ENCODE measurements at regions not wholly inside any gene's neighbourhood (a gene's known extent, or its start where the extent isn't known, plus 50 kb on each side); places are given as distances from the start of the nearest gene placed in this dataset.
"Not testable (repeated sequence)": the region's sequence is repeated elsewhere in the genome, so short reads cannot be mapped to it uniquely, and the experiment has no call there.

DNA sequence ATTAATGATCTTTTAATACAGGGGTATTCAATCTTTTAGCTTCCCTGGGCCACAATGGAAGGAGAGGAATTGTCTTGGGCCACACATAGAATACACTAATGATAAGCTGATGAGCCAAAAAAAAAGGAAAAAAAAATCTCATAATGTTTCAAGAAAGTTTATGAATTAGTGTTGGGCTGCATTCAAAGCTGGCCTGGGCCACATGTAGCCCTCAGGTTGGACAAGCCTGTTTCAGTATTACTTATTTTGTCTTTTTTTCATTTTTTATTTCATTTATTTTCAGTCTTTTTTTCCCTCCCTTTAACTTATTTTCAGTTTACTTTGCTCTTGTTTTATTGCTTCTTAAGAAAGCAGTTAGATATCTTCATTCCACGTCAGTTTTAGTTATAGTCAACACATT, 2171.8 kb upstream of the DEFB115 start:
- TF ChIP-seq, protein P1, sequence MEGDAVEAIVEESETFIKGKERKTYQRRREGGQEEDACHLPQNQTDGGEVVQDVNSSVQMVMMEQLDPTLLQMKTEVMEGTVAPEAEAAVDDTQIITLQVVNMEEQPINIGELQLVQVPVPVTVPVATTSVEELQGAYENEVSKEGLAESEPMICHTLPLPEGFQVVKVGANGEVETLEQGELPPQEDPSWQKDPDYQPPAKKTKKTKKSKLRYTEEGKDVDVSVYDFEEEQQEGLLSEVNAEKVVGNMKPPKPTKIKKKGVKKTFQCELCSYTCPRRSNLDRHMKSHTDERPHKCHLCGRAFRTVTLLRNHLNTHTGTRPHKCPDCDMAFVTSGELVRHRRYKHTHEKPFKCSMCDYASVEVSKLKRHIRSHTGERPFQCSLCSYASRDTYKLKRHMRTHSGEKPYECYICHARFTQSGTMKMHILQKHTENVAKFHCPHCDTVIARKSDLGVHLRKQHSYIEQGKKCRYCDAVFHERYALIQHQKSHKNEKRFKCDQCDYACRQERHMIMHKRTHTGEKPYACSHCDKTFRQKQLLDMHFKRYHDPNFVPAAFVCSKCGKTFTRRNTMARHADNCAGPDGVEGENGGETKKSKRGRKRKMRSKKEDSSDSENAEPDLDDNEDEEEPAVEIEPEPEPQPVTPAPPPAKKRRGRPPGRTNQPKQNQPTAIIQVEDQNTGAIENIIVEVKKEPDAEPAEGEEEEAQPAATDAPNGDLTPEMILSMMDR (IDR thresholded peaks at IDR 0.05; ENCODE audit: insufficient read depth, low read length, severe bottlenecking): no peak
- no peak for DNase-seq (ENCODE audit: low read depth)
- Histone ChIP-seq H3K4me3 (ENCODE audit: low read depth, low read length) (no peak overlapping the region), H3K36me3 (ENCODE audit: control insufficient read depth, insufficient read depth, low read length) (no peaks in the 10 kb centered on the region), H3K27me3 (ENCODE audit: control insufficient read depth, insufficient read depth, low read length) (no peaks in the 10 kb centered on the region)
- no peak for FAIRE-seq

DNA sequence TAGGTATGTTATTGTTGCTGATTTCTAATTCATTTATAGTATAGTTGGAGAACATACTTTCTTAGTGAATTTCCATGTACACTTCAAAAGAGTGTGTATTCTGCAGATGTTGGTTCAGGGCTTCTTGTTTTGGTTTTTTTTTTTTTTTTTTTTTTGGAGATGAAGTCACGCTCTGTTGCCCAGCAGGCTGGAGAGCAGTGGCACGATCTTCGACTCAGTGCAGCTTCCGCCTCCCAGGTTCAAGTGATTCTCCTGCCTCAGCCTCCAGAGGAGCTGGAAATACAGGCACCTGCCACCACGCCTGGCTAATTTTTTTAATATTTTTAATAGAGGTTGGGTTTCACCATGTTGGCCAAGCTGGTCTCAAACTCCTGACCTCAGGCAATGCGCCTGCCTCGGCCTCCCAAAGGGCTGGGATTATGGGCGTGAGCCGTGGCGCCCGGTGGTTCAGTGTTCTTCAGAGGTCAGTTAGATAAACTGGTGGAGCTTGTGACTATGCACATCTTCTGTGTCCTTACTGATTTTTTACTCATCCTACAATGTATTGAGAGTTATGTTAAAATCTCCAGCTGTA, 2171.2 kb upstream of the DEFB115 start:
- FAIRE-seq; DNase-seq (ENCODE audit: low read depth); H3K4me3 ChIP-seq (ENCODE audit: low read depth, low read length); H3K27me3 ChIP-seq (ENCODE audit: control insufficient read depth, insufficient read depth, low read length); H3K36me3 ChIP-seq (ENCODE audit: control insufficient read depth, insufficient read depth, low read length): not testable (repeated sequence)

DNA sequence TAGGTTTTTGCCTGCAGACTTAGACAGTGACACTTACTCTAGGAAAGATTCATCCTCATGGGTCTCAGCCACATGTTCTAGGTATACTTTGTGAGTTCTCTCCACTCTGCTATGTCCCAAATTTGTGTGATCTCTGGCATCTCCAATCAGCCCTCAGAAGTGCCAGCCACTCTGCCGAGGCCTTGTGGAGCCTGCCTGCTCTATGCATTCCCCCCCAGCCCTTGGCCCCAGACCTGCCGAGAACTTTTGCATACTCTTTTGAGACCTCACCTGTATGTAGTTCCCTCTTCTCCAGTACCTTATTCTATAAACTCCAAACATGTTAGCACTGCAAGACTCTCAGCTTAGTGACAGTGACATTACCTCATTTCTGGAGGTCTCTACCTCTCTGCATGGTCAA, 2170.5 kb upstream of the DEFB115 start:
- Histone ChIP-seq H3K4me3 (ENCODE audit: low read depth, low read length) (no peak overlapping the region), H3K27me3 (ENCODE audit: control insufficient read depth, insufficient read depth, low read length) (no peaks in the 10 kb centered on the region), H3K36me3 (ENCODE audit: control insufficient read depth, insufficient read depth, low read length) (no peaks in the 10 kb centered on the region)
- TF ChIP-seq, protein P1 (IDR thresholded peaks at IDR 0.05; ENCODE audit: insufficient read depth, low read length, severe bottlenecking): no peak
- DNase-seq (ENCODE audit: low read depth) (no peak), FAIRE-seq (no peak)

DNA sequence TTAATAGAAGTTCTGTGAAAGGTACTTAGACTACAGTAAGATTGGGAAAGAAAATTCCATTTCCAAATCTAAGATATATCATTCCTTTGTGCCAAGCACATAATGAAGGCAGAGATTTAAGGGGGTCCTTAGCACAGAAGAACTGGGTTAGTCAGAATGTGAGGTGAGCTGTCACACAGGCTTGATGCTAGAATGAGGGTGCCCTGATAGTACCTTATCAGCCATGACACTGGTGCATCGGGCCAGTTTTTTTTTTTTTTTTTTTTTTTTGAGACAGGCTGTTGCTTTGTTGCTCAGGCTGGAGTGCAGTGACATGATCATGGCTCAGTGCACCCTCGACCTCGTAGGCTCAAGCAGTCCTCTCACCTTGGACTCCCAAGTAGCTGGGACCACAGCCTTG, 2169.6 kb upstream of the DEFB115 start:
- FAIRE-seq; H3K36me3 ChIP-seq (ENCODE audit: control insufficient read depth, insufficient read depth, low read length); H3K4me3 ChIP-seq (ENCODE audit: low read depth, low read length): not testable (repeated sequence)

DNA sequence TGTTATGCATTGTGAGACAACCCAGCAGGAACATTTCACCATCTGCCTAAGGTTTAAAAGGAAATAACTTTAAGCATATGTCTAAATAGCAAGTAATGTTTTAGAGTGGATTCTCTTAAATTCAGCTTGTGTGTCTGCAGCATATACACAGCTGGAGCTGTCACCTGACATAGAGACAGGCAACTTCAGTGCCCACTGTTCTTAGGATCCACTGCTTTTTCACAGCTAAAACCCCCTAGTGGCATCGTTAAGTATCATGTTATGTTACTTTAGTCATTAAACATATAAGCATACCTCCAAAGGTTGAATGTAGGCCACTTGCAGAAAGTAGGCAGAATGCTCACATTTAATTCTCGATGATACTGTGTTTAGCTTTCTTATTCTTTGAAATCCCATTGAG, 2169.0 kb upstream of the DEFB115 start:
- not testable (repeated sequence) for H3K27me3 ChIP-seq (ENCODE audit: control insufficient read depth, insufficient read depth, low read length); FAIRE-seq; H3K4me3 ChIP-seq (ENCODE audit: low read depth, low read length); H3K36me3 ChIP-seq (ENCODE audit: control insufficient read depth, insufficient read depth, low read length); DNase-seq (ENCODE audit: low read depth)

More for the DNA sequence above, 2169.6 kb upstream of the DEFB115 start:
- DNase-seq (ENCODE audit: low read depth); H3K27me3 ChIP-seq (ENCODE audit: control insufficient read depth, insufficient read depth, low read length): not testable (repeated sequence)

DNA sequence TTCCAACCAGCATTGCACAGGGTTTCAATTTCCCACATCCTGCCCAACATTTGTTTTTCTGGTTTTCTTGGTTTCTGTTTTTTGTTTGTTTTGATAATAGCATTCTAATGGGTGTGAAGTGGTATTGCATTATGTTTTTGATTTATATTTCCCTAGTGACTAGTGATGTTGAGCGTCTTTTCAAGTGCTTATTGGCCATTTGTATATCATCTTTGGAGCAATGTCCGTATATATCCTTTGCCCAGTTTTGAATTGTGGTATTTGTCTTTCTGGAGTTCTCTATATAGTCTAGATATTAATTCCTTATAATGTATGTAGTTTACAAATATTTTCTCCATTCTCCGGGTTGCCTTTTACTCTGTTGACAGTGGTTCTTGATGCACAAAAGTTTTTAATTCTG, 2168.1 kb upstream of the DEFB115 start:
- H3K36me3 ChIP-seq (ENCODE audit: control insufficient read depth, insufficient read depth, low read length); DNase-seq (ENCODE audit: low read depth); FAIRE-seq: not testable (repeated sequence)

DNA sequence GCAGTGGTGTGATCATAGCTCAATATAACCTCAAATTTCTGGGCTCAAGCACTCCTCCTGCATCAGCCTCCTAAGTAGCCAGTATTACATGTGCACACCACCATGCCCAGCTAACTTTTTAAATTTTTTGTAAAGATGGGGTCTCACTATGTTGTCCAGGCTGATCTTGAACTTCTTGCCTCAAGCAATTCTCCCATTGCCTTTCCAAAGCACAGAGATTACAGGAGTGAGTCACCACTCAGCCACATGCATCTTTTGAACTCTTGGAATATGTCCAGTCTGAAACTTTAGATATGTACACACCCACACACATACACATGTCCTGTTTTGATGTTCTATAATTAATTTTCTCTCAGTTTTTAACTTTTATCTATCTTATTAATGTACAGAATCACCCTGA, 2163.5 kb upstream of the DEFB115 start:
- not testable (repeated sequence) for H3K27me3 ChIP-seq (ENCODE audit: control insufficient read depth, insufficient read depth, low read length); DNase-seq (ENCODE audit: low read depth); FAIRE-seq; H3K4me3 ChIP-seq (ENCODE audit: low read depth, low read length); H3K36me3 ChIP-seq (ENCODE audit: control insufficient read depth, insufficient read depth, low read length)

More for the DNA sequence above, 2168.1 kb upstream of the DEFB115 start:
- not testable (repeated sequence) for H3K4me3 ChIP-seq (ENCODE audit: low read depth, low read length); H3K27me3 ChIP-seq (ENCODE audit: control insufficient read depth, insufficient read depth, low read length)

DNA sequence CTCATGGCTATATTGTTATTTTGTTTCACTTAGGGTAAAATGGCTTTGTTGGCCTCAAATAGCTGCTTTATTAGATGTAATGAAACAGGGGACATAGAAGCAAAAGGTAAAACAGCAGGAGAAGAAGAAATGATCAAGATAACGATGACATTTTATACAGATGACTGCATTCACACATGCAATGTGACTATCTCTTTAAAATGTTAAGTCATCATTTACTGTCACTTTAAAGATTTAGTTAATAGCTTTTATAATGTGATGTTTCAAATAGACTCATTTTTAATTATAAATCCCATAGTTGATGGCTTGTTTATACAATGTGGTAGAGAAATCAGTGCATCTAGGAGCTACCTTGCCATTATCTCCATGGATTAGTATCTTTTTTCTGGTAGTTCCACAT, 2160.8 kb upstream of the DEFB115 start:
- FAIRE-seq; DNase-seq (ENCODE audit: low read depth); H3K4me3 ChIP-seq (ENCODE audit: low read depth, low read length); H3K36me3 ChIP-seq (ENCODE audit: control insufficient read depth, insufficient read depth, low read length); H3K27me3 ChIP-seq (ENCODE audit: control insufficient read depth, insufficient read depth, low read length): not testable (repeated sequence)

DNA sequence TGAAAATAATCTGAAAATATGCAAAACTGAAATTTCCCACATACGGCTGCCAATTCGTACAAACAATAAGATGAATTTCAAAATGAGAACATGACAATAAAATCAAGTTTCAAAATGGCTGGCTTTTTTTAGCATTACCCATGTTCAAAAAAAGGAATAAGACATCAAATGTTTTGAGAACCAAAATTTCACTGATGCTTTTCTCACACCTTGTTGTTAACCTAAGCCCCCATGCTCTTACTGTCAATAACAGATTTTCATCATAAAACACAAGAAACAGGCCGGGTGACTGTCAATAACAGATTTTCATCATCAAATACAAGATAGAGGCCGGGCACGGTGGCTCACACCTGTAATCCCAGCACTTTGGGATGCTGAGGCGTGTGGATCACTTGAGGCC, 2149.6 kb upstream of the DEFB115 start:
- not testable (repeated sequence) for H3K36me3 ChIP-seq (ENCODE audit: control insufficient read depth, insufficient read depth, low read length); DNase-seq (ENCODE audit: low read depth); H3K27me3 ChIP-seq (ENCODE audit: control insufficient read depth, insufficient read depth, low read length); FAIRE-seq; H3K4me3 ChIP-seq (ENCODE audit: low read depth, low read length)

DNA sequence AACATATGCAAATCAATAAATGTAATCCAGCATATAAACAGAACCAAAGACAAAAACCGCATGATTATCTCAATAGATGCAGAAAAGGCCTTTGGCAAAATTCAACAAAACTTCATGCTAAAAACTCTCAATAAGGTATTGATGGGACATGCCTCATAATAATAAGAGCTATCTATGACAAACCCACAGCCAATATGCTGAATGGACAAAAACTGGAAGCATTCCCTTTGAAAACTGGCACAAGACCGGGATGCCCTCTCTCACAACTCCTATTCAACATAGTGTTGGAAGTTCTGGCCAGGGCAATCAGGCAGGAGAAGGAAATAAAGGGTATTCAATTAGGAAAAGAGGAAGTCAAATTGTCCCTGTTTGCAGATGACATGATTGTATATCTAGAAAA, 2148.1 kb upstream of the DEFB115 start:
- not testable (repeated sequence) for FAIRE-seq; DNase-seq (ENCODE audit: low read depth); H3K4me3 ChIP-seq (ENCODE audit: low read depth, low read length); H3K36me3 ChIP-seq (ENCODE audit: control insufficient read depth, insufficient read depth, low read length); H3K27me3 ChIP-seq (ENCODE audit: control insufficient read depth, insufficient read depth, low read length)

DNA sequence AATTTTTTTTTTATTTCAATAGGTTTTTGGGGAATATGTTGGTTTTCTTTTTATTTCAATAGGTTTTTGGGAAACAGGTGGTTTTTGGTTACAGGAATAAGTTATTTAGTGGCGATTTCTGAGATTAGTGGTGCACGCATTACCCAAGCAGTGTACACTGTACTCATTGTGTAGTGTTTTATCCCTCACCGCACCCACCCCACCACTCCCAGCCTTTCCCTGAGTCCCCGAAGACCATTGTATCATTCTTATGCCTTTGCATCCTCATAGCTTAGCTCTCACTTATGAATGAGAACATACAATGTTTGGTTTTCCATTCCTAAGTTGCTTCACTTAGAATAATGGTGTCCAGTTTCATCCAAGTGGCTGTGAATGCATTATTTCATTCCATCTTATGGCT, 2142.4 kb upstream of the DEFB115 start:
- not testable (repeated sequence) for H3K36me3 ChIP-seq (ENCODE audit: control insufficient read depth, insufficient read depth, low read length); DNase-seq (ENCODE audit: low read depth); H3K4me3 ChIP-seq (ENCODE audit: low read depth, low read length); FAIRE-seq; H3K27me3 ChIP-seq (ENCODE audit: control insufficient read depth, insufficient read depth, low read length)
